Uterus (tissue), 3 donors: ENCODE measurements at regions not wholly inside any gene's neighbourhood (a gene's known extent, or its start where the extent isn't known, plus 50 kb on each side); places are given as distances from the start of the nearest gene placed in this dataset.

Experiments
- DNase-seq, 2 donors: peaks; one replicate each; pipeline ENCODE4 v3.0.0-alpha.2; 2019 to 2020
- H3K27ac ChIP-seq, 2 donors: fragments of 200-600 bp; sonication (generic); 1 replicate in 1 of 2; 2 replicates in 1 of 2; pipeline ENCODE4 v1.5.1; 2016 to 2018
- H3K27me3 ChIP-seq, 2 donors: fragments of 200-600 bp; sonication (generic); one replicate each; pipeline ENCODE4 v1.5.1; 2018 to 2019; ENCODE audit warnings: control low read depth in 1 of 2
- H3K36me3 ChIP-seq, 2 donors: fragments of 200-600 bp; sonication (generic); one replicate each; pipeline ENCODE4 v1.5.1; 2019; ENCODE audit warnings: control low read depth in 1 of 2
- H3K4me1 ChIP-seq, 2 donors: fragments of 200-600 bp; sonication (generic); one replicate each; pipeline ENCODE4 v1.5.1; 2018 to 2019; ENCODE audit warnings: control low read depth in 1 of 2
- H3K4me3 ChIP-seq, 2 donors: fragments of 200-600 bp; sonication (generic); 1 replicate in 1 of 2; 2 replicates in 1 of 2; pipeline ENCODE4 v1.5.1; 2018 to 2019; ENCODE audit warnings: mild to moderate bottlenecking in 1 of 2
- H3K9me3 ChIP-seq, 2 donors: fragments of 200-600 bp; sonication (generic); one replicate each; pipeline ENCODE4 v1.5.1; 2019; ENCODE audit warnings: control low read depth in 1 of 2
- POLR2A ChIP-seq, 2 donors: fragments of 450-650 bp; IDR thresholded peaks; one replicate each; pipeline ENCODE4 v1.6.1; 2016; ENCODE audit warnings: antibody characterized with exemption in 2 of 2, mild to moderate bottlenecking in 1 of 2, moderate library complexity in 1 of 2
- intact Hi-C: fragments of 100-400 bp; cut with DNase I; formaldehyde crosslinking; loops from one replicate; pipeline ENCODE4 v1.15.1; 2023; ENCODE audit warnings: low total_unique reads
- TF ChIP-seq, protein P1 (sequence below), 4 experiments: fragments of 200-600 bp in 2 of 4; fragments of 450-650 bp in 2 of 4; sonication (generic) in 2 of 4; IDR thresholded peaks; one replicate each; pipeline ENCODE4 v1.5.1; 2016 to 2019; ENCODE audit warnings: antibody characterized with exemption in 4 of 4, mild to moderate bottlenecking in 2 of 4, moderate library complexity in 1 of 4
- donor health status: DM: yes; HTN: yes; CAD: no.

DNA sequence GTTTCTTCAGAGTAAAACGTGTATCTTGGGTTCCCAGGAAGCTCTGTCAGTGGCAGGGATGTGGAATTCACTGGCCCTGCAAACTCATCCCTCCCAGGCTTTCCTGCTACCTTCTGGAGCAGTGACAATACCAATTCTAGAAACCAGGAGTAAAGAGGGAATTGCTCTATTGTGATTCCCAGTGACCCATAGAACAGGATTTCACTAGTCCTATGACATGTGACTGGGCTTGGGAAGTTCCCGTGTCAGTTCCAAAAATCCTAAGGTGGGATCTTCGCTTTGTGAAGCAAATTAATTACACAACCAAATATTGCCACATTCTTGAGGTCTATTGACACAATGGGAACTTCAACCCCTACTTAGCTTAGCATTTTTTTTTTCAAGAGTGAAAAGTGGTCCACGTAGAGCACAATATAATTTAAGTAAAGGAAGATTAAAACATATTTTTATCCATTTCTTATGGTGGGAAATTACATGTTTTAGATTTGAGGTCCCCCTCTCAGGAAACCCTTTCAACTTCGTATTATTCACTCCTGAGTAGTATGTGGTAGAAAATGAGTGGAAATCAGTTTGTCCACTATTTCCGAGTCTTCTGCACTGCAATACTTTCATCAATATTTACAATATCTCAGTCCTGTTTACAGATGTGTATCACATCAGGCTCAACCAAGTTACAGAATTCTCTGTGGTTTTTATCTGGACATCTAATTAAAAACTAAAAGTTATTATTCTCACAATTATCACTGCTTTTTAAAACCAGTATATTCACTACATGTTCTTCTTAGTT lies 88.9 kb upstream of the SOX5 start:
- TF ChIP-seq, protein P1, sequence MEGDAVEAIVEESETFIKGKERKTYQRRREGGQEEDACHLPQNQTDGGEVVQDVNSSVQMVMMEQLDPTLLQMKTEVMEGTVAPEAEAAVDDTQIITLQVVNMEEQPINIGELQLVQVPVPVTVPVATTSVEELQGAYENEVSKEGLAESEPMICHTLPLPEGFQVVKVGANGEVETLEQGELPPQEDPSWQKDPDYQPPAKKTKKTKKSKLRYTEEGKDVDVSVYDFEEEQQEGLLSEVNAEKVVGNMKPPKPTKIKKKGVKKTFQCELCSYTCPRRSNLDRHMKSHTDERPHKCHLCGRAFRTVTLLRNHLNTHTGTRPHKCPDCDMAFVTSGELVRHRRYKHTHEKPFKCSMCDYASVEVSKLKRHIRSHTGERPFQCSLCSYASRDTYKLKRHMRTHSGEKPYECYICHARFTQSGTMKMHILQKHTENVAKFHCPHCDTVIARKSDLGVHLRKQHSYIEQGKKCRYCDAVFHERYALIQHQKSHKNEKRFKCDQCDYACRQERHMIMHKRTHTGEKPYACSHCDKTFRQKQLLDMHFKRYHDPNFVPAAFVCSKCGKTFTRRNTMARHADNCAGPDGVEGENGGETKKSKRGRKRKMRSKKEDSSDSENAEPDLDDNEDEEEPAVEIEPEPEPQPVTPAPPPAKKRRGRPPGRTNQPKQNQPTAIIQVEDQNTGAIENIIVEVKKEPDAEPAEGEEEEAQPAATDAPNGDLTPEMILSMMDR (IDR thresholded peaks at IDR 0.05), result no peak
- no peak for TF ChIP-seq POLR2A (IDR thresholded peaks at IDR 0.05)
- H3K27ac ChIP-seq, result no peak overlapping the region
- H3K9me3 ChIP-seq, result no peaks in the 10 kb centered on the region
- no peak overlapping the region for H3K4me3 ChIP-seq
- no peaks in the 10 kb centered on the region for H3K36me3 ChIP-seq
- no peak for DNase-seq
- intact Hi-C loops, result no loop called here
- no peaks in the 10 kb centered on the region for H3K4me1 ChIP-seq
- no peaks in the 10 kb centered on the region for H3K27me3 ChIP-seq

DNA sequence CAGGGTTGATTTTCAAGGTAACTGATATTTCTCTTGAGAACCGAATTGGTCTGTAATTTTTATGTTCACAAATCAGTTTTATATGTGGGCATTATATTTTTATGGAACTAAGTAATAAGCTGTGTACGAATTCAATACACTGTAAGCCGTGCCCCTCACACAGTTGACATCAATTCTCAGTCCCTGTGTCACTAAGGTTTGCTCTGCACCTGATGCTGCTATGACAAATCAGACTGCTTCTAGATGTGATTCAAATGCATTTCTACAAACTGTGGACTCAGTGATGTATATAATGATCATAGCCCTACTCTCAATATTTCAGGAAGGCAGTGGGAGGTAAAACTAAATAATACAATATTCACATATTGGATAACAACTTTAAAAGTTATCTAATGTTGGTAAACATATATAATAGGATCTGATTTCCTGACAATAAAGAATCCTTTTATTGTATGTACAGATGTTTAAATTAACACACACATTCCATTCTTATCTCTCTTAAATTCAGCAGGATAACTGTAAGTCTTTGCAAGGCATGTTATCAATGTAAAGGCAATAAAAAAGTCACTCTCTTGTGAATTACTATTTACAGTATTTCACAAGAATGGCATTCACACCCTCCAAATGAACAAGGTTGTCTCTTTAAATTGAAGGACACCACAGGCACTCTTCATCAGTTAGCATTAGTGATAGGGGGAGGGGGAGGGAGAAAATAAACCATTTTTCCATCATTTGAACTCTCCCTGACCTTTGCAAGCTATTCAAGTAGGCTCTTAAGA lies 87.2 kb upstream of the SOX5 start:
- H3K27ac ChIP-seq, result no peak overlapping the region
- no peaks in the 10 kb centered on the region for H3K36me3 ChIP-seq
- no peak for TF ChIP-seq POLR2A (IDR thresholded peaks at IDR 0.05)
- TF ChIP-seq, protein P1 (IDR thresholded peaks at IDR 0.05), result no peak
- no peak overlapping the region for H3K4me3 ChIP-seq
- H3K27me3 ChIP-seq, result no peaks in the 10 kb centered on the region
- H3K4me1 ChIP-seq, result no peaks in the 10 kb centered on the region
- intact Hi-C loops, result no loop called here
- DNase-seq, result no peak
- H3K9me3 ChIP-seq, result no peaks in the 10 kb centered on the region

DNA sequence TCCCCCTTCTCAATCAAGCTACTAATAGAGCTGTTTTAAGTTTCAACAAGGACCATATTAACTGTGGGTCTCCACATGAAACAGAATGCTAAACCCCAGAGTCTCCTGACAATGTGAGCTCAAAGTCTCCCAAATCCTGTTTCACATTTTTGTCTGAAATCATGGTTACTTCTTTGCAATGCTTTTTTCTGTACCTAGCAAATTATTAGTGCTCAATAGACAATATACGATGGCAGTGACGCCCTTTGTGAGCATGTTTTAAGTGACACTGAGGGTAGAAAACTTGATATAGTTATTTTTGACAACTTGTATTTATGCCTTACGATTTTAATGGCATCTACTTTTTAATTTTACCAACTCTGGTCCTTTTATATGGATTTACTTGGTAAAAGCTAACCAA lies 85.4 kb upstream of the SOX5 start:
- H3K4me3 ChIP-seq, result no peak overlapping the region
- no peak overlapping the region for H3K27ac ChIP-seq
- H3K9me3 ChIP-seq, result no peaks in the 10 kb centered on the region
- no peak for TF ChIP-seq POLR2A (IDR thresholded peaks at IDR 0.05)
- TF ChIP-seq, protein P1 (IDR thresholded peaks at IDR 0.05), result no peak
- DNase-seq, result no peak
- H3K27me3 ChIP-seq, result no peaks in the 10 kb centered on the region
- no peaks in the 10 kb centered on the region for H3K4me1 ChIP-seq
- H3K36me3 ChIP-seq, result no peaks in the 10 kb centered on the region
- intact Hi-C loops, result no loop called here

DNA sequence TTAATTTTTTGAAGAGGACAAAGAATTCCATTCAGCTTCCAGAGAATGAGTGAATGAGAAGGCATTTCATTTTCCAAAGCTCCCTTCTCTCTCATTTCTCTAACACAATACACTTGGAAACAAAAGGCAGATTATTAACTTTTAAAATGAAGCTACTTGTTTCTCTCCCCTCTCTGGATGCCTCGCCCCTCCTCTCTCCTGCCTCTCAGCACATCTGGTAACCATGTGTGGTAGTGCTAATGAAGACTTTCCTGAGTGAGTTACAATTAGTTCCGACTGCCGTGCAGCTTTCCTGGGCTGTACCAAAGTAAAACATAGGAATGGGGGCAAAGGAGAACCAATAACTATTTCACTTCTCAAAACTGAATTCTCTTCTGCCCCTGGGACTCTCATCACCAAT lies 84.7 kb upstream of the SOX5 start:
- intact Hi-C loops, result no loop called here
- Histone ChIP-seq H3K4me1 (no peaks in the 10 kb centered on the region), H3K27me3 (no peaks in the 10 kb centered on the region), H3K36me3 (no peaks in the 10 kb centered on the region), H3K9me3 (no peaks in the 10 kb centered on the region), H3K4me3 (no peak overlapping the region), H3K27ac (no peak overlapping the region)
- DNase-seq, result no peak
- no peak for TF ChIP-seq POLR2A (IDR thresholded peaks at IDR 0.05)
- TF ChIP-seq, protein P1 (IDR thresholded peaks at IDR 0.05), result no peak

DNA sequence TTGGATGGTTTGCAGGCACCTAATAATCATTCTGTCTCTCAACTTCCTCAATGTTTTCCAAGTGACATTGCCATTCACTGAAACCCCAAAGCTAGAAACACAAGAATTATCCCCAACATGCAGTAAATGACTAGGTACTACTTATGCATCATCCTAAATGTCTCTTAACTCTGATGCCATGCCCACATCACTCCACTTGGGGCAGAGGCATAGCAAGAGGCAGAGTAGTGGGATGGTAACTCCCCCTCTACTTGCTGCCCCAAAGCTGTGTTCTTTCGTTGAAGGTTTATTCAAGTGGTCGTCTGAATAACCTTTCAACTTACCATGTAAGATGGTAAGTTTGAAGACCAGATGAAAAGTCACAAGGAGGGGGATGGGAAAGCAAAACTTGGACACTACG lies 77.9 kb upstream of the SOX5 start:
- intact Hi-C loops, result no loop called here
- no peak for TF ChIP-seq POLR2A (IDR thresholded peaks at IDR 0.05)
- TF ChIP-seq, protein P1 (IDR thresholded peaks at IDR 0.05), result no peak

More for the DNA sequence above, 77.9 kb upstream of the SOX5 start:
- H3K27ac ChIP-seq, result no peak overlapping the region
- H3K36me3 ChIP-seq, result no peaks in the 10 kb centered on the region
- H3K4me1 ChIP-seq, result no peaks in the 10 kb centered on the region
- no peaks in the 10 kb centered on the region for H3K9me3 ChIP-seq
- H3K27me3 ChIP-seq, result no peaks in the 10 kb centered on the region
- no peak for DNase-seq
- no peak overlapping the region for H3K4me3 ChIP-seq
